GM18498 (cell line): ENCODE measurements at regions not wholly inside any gene's neighbourhood (a gene's known extent, or its start where the extent isn't known, plus 50 kb on each side); places are given as distances from the start of the nearest gene placed in this dataset.

Experiments used
- ATAC-seq: cut with Tn5 transposase; IDR thresholded peaks from one replicate; pipeline ENCODE4 v1.9.1; 2021; ENCODE audit warnings: mild to moderate bottlenecking, moderate library complexity; ENCODE audit not compliant: unreplicated experiment

DNA sequence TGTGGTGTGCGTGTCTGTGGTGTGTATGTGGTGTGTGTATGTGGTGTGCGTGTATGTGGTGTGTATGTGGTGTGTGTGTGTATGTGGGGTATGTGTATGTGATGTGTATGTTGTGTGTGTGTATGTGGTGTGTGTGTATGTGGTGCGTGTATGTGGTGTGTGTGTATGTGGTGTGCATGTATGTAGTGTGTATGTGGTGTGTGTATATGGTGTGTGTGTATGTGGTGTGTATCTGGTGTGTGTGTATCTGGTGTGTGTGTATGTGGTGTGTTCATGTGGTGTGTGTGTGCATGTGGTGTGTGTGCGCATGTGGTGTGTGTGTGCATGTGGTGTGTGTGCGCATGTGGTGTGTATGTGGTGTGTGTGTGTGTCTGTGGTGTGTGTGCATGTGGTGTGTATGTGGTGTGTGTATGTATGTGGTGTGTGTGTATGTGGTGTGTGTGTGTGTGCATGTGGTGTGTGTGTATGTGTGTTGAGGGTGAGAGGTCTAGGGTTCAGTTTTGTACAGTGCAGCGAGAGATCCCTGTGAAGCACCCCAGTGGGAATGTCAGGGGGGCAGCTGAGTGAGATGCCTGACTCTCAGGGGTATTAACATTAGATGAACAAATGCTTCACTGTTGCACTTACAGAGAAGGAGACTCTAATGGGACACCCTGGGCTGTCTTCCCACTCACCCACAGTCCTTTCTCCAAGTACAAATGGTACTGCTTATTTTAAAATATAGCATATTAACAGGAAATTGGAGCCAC lies 61.3 kb upstream of the MEDAG start:
- ATAC-seq, result no peak

DNA sequence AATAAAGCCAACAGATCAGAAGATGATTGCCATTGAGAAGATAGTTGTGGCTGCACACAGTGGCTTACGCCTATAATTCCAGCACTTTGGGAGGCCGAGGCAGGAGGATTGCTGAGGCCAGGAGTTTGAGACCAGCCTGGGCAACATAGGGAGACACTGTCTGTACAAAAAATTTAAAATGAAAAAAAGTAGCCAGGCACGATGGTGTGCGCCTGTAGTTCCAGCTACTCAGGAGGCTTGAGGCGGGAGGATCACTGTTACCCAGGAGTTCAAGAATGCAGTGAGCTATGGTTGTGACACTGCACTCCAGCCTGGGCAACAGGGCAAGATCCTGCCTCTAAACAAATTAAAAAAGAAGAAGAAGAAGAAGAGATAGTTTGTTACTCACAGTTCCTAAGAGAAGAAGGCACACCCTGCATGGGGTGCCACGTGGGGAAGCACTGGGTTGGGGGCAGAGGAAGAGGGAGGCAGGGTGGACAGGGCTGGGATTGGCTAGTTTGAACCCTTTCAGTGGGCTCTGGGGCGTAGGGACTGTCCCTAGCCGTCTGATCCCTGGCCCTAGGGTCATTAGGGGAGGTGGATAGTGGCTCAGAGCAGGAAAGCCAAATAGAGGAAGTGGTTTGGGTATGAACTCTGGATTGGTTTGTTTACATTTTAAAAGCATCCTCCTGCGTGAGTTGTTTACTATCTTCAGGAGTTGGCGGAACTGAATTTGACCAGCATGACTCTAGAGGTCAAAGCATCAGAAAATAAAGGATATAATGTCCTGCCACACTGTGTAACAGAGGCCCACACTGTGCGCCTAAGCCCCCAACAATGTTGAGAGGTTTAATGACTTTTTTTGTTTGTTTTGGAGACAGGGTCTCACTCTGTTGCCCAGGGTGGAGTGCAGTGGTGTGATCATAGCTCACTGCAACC lies 60.5 kb upstream of the MEDAG start:
- ATAC-seq, result no peak

DNA sequence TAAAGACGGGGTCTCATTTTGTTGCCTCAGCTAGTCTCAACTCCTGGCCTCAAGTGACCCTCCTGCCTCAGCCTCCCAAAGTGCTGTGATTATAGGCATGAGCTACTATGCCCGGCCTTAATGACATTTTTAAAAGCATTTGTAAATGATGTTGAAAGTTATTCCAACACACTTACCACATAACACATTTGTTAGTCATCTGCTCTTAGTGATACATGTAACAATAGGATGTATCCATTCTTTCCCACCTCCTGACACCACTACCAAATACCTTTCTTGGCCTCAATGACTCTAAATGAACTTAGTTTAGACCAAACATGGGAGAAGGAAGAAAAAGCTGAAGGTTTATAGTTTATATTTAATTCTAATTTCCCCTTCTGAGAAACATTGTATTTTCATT lies 59.8 kb upstream of the MEDAG start:
- ATAC-seq, result no peak

DNA sequence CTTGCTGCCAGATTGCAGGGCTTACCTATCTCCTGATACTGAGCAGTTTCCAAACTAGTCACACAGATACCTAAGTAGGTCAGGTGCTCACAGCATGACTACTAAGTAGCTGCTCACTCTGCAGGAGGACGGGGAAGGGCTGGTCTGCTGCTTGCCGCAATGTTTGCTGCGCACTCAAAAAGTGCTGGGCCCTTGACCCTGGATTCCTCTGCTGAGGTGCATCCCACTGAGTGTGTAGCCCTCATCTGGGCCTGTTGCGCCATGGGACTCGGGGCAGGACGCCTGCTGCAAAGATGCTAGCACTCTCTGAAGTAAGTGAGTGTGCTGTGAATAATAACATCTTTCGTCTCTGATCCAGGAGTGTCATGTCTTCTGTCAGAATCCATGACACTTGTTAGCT lies 59.2 kb upstream of the MEDAG start:
- ATAC-seq, result no peak

DNA sequence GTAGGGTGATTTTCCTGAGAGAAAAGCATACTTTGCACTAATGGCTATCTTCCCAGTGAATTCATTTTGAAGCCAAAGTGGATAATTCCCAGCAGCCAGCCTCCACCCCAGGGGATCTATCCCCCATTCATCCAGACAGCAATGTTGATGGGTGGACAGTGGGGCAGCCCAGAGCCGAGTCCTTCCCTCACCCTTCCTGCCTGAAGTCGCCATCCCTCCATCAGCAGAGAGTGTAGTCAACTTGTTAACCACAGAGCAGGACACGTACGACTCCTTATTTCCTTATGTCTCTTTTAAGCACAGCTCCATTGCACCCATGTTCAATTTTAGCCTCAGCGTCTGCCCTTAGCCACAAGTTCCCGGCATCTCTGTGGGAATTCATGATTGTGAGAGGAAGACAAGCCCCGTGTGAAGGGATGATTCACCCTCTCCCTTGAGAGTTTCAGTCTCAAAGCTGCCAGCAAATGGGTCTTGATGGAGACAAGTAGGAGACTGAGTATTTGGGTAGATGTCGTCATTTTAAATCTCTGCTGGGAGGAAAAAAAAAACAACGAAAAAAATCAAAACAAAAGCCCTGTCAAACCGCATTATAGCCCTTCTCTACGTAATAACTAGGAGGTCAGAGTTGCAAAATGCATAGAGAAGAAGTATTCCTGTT lies 58.3 kb upstream of the MEDAG start:
- ATAC-seq, result no peak

DNA sequence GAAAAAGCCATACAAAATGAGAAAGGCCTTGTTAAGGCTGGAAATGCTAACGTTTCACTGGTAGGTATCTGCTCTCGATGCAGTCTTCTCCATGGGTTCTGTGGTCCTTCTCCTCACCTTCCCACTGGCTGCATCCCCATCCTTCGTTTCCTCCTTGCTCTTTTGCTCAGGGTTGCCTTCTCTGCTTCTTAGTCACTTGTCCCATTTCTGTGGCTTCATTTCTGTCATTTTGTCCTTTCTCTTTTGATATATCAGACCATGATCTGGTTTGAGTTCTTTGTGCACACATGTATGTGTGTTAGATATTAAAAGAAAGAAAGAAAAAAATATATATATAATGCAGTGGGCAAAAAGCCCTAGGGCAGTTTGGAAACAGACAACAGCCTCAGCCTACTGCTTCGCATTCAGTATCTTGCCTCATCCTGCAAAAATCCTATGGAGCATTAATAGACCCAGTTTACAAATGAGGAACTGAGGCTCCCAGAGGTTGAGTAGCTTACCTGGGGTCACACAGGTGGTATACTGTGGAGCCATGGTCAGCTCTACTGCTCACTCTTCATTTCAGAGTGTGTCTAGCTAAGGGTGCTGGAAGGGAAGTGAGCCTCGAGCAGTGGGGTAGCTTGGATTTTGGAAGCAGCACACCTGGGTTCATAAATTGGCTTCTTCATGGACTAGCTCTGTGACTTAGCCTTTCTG lies 57.6 kb upstream of the MEDAG start:
- ATAC-seq, result no peak

DNA sequence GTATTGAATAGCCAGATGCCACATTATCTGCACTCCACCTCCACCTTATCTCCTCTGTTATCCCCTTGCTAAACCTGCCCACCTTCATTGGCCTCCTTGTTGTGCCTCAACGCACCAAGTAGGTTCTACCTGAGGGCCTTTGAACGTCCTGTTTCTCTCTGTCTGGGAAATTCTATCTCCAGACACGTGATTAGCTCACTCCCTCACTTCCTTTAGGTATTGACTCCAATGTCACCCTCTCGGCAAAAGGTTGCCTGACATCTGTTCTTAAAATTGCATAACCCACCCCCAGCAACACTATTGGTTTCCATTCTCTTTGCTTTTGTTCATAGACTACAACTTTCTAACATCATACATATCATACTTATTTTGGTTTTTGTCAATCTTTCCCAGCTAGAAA lies 56.5 kb upstream of the MEDAG start:
- no peak for ATAC-seq

DNA sequence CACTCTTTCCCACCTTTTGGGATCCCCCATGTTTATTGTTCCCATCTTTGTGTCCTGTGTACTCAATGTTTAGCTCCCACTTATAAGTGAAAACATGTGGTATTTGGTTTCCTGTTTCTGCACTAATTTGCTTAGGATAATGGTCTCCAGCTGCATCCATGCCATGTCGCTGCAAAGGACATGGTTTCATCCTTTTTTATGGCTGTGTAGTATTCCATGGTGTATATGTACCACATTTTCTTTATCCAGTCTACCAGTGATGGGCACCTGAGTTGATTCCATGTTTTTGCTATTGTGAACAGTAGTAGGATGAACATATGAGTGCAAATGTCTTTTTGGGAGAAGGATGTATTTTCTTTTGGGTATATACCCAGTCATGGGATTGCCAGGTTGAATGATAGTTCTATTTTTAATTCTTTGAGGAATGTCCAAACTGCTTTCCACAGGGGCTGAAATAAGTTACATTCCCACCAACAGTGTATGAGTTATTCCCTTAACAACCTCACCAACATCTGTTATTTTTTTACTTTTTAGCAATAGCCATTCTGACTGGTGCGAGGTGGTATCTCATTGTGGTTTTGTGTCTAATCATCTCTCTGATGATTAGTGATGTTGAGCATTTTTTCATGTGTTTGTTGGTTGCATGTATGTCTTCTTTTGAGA lies 55.7 kb upstream of the MEDAG start:
- ATAC-seq, result no peak

DNA sequence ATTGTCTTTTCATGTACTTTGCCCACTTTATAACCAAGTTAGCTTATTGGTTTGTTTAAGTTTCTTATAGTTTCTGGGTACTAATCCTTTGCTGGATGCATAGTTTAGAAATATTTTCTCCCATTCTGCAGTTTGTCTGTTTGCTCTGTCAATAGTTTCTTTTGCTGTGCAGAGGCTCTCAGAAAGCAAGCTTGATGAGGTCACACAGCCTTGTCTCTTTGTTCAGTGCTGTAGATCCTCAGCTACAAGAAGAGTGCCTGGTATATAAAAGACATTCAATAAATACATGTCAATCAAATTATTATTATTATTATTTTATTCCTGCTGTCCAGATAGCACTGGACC lies 55.2 kb upstream of the MEDAG start:
- no peak for ATAC-seq

DNA sequence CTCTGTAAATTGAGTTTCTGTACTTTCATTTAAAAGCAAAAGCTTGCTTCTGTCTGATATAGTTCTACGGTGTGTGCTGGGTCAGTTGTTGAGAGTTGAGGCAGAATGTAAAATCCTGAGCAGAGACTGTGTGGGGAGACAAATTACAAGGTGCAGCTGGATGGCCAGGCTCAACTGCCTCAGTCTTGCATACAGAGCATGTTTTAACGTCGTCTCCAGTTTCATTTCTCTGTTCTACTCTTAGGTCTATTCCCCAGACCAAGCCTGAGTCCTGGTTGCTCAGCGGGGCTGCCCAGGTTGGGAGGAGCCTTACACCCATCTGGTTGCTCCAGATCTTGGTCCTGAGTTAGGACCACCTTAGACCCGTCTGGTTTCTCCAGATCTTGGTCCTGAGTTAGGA lies 54.4 kb upstream of the MEDAG start:
- ATAC-seq, result peak; percentile 62

DNA sequence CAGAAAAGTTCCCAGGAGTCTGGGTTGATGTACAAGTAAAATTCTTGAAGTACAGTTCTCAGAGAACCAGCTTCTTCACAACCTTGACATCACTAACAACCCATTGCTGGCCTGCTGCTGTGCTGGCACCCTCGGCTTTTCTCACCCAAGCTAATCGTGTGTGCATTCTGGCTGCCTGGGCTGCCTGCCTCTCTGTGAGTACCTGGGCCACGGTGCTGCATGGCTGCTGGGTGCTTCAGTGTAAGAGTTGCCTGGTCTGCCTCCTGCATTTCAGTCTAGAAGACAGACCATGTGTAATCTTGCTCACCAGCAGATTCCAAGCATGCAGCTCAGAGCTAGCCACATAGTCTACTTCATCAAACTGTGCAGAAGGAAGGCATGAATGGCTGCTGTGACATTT lies 50.5 kb upstream of the MEDAG start:
- no peak for ATAC-seq

DNA sequence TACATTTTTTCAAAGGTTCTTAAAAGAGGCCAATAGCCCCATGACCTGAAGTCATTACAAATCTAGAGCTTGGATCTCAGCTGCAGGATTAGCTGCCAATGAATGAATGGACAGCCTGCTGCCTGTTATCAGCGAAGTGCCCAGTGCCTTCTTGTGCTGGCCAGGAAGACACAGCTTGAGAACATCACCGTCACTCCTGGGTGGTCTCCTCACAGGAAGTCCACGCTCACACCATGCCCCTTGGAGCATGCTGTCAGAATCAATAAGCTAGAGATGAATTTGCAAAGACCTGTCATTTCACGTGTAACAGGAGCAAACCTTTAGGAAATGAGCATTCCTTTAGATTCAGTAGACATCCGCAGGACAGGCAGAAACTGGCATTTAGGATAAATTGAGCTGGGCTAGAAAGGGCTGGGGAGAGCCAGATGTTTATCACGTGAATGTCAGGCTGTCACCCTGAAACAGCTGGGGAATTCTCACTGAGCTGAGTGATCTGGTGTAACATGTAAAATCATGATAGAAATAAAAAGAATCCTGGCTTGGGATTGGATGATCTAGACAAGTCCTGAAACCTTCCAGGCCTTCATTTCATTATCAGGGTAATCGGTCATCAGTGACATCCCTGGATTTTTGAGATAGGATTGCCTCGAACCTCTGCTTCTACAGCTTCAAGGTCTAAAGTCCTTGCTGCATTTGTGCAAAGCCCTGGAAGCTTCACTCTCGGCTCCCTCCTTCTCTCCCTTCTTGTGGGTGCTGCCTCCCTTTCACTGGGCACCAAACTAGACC lies 49.9 kb upstream of the MEDAG start:
- no peak for ATAC-seq
